Hematopoietic multipotent progenitor cell (in vitro differentiated cells): ENCODE measurements at regions not wholly inside any gene's neighbourhood (a gene's known extent, or its start where the extent isn't known, plus 50 kb on each side); places are given as distances from the start of the nearest gene placed in this dataset.

Source experiments
- DNase-seq, 3 donors: peaks; one replicate each; pipeline ENCODE4 v3.0.0-alpha.2; 2011 to 2015; ENCODE audit warnings: low read depth in 2 of 3, low spot score in 2 of 3

DNA sequence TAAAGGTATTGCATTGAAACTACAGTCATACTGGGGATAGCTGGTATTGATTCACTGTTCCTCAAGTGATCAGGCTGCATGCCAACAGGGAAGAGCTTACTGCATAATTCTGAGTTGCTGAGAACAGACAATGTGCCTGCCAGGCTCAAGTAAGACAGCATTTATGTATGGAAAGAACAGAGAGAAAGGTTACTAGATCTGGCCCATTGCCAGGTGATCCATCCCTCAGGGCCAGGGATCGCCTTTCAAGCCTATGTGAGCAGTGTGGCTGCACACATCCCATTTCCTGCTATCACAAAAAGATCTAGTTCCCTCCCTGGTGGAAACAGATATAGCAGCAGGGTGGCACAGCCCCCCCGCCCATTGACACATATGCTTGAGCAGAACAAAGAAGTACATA, 254.0 kb downstream of the TMA16 start:
- no peak for DNase-seq

DNA sequence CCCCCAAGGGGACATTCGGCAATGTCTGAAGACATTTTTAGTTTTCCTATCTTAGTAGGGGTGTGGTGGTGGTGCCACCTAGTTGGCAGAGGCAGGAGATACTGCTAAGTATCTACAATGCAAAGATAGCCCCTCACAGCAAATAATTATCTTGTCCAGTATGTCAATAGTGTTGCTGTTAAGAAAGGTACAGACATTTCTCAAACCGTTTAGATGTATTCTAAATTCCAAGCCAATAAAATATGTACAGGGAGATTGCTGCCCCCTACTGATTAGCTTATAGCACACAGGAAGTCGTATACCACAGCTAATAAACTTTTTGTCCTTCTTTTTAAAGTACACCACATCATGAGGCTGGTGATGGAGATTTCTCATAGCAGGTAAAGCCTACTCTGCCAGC, 260.5 kb downstream of the TMA16 start:
- peak; percentile 2 to 58 (median 17) for DNase-seq

DNA sequence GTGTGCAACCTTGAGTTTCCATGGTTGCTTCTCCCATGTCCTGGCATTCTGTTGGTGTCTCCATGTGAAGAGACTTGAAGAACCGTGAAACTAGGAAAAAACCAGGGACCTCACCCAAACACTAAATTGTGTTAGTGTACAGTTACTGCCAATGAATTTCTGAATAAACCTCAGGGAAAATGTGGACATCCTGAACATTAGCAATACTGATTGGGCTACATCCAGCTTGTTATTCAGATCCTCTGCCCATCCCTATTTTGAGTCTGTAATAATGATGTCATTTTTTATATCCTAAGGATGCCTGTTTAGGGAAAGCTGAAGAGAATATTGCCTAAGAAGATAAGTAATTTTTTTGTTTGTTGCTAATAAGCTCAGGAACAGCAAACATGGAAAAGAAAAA, 262.7 kb downstream of the TMA16 start:
- no peak for DNase-seq

GRCh38 chr4:163758032-163758431, 263.5 kb downstream of the TMA16 start:
- no peak for DNase-seq

DNA sequence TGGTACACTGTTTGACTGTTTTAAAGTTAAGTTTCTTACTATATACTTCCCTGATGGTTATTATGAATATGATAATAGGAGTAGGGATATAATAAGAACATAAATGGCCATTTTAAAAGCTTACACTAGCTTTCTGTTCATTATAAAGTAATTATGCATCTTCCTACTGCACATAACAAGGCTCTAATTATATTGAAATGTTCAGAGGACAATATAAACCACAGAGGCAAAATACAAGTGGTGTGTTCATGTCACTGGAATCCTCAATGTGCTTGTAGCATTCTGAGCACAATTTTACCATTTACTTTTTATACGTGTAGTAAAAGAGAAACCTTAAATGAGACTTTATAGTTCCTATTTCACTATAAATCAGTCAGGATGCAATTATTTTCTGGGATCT, 268.3 kb downstream of the TMA16 start:
- no peak for DNase-seq

DNA sequence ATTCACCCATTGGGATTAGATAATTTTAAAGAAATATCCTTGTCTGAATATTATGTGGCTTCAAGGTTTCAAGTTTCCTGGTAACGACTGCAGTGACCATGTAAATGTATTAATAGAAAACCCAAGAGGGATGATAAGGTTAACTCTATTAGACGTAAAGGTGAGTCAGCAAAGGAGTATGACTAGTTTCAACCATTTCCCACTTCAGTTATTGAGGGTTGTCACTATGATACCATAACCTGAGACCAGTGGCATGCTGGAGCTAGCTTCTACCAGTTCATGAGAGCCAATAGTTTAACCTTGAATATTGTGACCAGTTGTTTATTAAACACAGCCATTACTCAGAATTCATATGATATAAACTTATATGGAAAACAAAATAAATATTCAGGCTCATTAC, 270.1 kb downstream of the TMA16 start:
- DNase-seq: no peak

- DNase-seq: no peak
Measured at GRCh38 chr4:163768014-163768413, 273.5 kb downstream of the TMA16 start.

- DNase-seq: no peak
Measured at GRCh38 chr4:163772238-163772637, 277.7 kb downstream of the TMA16 start.

GRCh38 chr4:163773940-163774339, 279.4 kb downstream of the TMA16 start:
- no peak for DNase-seq

GRCh38 chr4:163776957-163777356, 282.5 kb downstream of the TMA16 start:
- DNase-seq: no peak

- no peak for DNase-seq
Measured at GRCh38 chr4:163781726-163782125, 287.2 kb downstream of the TMA16 start.

- DNase-seq: no peak
Measured at GRCh38 chr4:163790231-163790630, 295.7 kb downstream of the TMA16 start.

- no peak for DNase-seq
Measured at GRCh38 chr4:163795885-163796284, 301.4 kb downstream of the TMA16 start.

DNA sequence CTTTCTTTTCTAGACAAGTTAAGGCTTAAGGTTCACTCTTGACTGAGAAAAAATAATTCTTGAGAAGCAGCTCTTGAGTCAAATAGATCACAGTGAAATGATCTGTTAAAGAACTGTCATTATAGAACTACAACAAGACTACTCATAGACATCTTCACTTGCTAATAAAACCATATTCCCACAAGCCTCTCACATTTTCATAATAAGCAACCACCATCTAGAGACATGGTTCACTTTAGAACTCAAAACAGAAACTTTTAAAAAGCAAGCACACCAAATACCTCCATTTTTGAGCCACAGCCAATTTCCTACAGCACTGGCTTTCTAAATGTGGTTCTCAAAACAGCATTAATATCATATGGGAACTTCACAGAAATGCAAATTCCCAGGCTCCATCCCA, 309.5 kb downstream of the TMA16 start:
- no peak for DNase-seq

DNA sequence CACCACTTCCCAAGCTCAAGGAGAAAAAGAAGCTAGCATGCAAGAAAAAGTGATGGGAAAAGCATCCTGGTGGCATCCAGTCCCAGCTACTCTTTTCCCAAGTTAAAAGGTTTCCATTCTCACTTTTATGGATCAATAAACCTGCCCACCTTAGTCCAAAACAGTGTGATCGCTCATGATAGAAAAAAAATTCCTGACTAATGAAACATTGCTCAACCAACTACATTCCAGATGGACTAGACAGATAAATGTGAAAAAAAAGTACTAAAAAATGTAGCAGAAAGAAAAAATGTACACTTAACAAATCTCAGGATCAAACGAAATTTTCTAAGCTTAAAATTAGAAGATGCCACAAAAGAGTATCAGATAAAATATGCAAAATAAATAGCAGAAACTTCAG, 312.2 kb downstream of the TMA16 start:
- DNase-seq: no peak

GRCh38 chr4:163808011-163808410, 313.5 kb downstream of the TMA16 start:
- DNase-seq: no peak

GRCh38 chr4:163810755-163811154, 316.3 kb downstream of the TMA16 start:
- DNase-seq: no peak

- DNase-seq: no peak
Measured at GRCh38 chr4:163815776-163816175, 321.3 kb downstream of the TMA16 start.

GRCh38 chr4:163816494-163816893, 322.0 kb downstream of the TMA16 start:
- no peak for DNase-seq

GRCh38 chr4:163818673-163819072, 324.2 kb downstream of the TMA16 start:
- no peak for DNase-seq

DNA sequence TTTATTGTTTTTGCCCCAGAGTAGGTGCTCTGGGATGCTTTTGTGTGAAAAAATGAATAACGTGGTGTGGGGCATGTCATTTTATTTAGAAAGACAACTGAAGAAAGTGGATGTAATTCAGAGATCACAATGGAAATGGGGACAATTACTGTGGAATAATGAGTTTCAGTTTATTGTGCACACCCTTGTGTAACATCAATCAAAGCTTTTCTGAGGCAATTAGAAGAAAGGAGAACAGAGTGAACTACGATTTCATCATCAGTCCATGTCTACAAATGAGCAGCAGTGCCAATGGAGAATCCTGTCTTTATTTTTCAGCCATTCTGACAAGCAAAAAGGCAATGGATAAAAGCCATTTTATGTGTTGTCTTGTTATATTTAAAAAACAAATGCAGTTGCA, 339.2 kb downstream of the TMA16 start:
- no peak for DNase-seq

DNA sequence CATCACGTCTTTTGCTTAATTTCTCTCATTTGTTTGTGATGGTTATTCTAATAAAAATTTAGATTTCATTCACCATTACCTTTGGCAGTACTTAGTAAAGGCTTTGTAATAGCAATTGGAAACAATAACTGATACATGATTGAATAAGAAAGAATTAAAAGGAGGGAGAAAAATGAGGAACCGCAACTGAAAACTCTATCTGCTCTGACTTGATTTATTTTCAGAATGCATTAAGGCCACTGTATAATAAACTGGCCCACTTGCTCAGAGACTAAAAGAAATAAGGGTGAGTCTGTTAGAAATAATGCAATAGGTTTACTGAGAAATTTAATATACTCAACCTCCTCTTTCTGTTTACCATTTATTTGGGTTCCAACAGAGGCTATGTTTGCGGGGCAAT, 351.5 kb downstream of the TMA16 start:
- DNase-seq: no peak

- no peak for DNase-seq
Measured at GRCh38 chr4:163852246-163852645, 357.8 kb downstream of the TMA16 start.

GRCh38 chr4:163857903-163858302, 363.4 kb downstream of the TMA16 start:
- no peak for DNase-seq
